SW480 (cell line): ENCODE measurements at regions not wholly inside any gene's neighbourhood (a gene's known extent, or its start where the extent isn't known, plus 50 kb on each side); places are given as distances from the start of the nearest gene placed in this dataset.
"Not testable (repeated sequence)": the region's sequence is repeated elsewhere in the genome, so short reads cannot be mapped to it uniquely, and the experiment has no call there.

Experiments
- DNase-seq: peaks from one replicate; pipeline ENCODE4 v3.0.0-alpha.2; 2016; ENCODE audit warnings: low spot score

DNA sequence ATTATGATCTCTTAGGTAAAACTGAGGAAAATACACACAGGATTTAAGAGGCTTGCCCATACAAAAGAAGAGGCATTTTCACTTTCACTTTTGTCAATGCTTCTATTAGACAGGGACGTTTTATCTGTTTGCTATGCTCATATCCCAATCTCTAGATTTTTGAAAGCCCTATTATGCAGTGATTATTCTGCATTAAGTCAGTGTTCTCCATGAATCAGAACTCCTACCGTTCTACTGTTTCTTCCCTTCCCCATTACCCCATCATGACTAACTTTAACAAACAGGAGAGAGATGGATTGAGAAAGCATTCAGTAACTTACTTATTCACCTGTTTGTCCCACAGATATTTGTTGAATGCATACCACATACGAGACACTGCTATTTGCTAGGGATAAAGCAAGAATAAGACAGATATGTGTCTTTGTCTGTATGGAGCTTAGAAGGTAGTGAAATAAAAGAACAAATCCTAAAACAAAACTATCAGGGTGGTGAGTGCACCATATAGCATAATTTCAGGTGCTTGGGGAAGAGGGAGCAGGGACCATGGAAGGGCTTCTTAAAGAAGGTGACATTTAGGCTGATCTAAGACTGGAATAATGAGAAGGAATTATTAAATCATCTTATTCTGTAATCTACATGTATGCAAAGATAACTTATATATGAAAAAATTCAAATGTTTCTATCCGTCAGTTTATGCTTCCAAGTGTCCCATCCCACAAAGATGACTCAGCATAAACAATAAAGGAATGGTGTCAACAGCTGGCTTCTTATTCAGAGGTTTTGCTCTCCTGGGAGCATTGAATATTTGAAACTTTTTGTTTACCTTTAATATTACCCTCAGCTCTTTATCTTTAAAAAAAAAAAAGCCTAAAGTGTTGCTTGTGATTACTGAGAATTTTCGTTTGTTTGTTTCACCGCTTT, 328.1 kb downstream of the HINT1 start:
- DNase-seq = peak; percentile 37

DNA sequence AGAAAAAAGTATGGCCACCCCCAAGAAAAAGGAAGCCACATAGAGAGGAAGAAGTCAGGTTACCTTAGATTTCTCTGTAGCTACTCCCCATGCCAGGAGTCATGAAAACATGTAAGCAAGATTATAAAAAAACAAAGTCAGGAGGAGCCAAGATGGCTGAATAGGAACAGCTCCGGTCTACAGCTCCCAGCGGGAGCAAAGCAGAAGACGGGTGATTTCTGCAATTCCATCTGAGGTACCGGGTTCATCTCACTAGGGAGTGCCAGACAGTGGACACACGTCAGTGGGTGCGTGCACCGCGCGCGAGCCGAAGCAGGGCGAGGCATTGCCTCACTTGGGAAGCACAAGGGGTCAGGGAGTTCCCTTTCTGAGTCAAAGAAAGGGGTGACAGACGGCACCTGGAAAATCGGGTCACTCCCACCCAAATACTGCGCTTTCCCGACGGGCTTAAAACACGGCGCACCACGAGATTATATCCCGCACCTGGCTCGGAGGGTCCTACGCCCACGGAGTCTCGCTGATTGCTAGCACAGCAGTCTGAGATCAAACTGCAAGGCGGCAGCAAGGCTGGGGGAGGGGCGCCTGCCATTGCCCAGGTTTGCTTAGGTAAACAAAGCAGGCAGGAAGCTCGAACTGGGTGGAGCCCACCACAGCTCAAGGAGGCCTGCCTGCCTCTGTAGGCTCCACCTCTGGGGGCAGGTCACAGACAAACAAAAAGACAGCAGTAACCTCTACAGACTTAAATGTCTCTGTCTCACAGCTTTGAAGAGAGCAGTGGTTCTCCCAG, 347.3 kb downstream of the HINT1 start:
- DNase-seq = peak; percentile 61

DNA sequence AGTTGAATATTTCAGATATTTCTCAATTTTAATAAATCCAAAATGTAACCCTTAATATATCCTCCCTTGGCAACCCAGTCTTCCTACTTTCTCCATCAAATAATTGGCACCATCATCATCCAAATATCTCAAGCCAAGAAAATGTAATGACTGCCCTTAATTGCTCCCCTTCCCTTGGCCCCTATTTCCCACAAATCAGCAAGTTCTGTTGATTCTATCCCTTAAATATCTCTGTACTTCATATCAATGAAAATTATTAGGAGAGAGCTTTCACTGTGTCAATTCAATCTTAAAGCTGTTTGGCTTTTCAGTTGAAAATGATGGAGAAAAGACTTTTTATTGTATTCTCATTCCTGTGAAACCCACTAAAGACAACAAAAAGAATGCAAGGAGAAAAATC, 349.8 kb downstream of the HINT1 start:
- no peak for DNase-seq

DNA sequence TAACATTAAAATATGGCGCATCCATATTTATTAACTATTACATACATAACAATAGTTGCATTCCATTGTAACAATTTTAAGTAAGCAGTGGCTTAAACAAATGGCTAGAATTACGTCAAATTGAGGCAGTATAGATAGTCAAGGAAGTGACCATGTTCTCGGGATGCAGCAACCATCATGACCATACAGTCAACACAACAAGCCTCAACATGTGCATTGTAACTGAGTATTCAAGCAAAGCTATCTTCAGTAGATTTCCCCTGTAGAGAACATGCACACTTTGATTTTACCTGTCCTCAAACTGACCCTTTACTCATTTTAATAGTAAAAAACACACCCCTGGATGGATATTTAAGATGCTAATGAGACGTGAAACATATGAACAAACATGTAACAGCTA, 356.4 kb downstream of the HINT1 start:
- DNase-seq = no peak

DNA sequence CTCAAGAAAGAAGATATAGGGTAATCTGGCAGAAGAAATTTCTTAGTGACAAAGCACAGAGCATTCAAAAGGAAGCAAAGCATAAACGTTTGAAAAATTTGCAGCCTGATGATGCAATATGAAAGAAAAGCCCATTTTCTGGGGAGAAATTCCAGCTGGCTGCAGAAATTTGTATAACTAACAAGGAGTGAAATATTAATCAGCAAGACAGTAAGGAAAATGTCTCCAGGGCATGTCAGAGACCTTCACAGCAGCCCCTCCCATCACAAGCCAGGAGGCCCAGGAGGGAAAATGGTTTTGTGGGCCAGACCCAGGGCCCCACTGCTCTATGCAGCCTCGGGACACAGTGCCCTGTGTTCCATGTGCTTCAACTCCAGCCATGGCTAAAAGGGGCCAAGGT, 359.4 kb downstream of the HINT1 start:
- no peak for DNase-seq

DNA sequence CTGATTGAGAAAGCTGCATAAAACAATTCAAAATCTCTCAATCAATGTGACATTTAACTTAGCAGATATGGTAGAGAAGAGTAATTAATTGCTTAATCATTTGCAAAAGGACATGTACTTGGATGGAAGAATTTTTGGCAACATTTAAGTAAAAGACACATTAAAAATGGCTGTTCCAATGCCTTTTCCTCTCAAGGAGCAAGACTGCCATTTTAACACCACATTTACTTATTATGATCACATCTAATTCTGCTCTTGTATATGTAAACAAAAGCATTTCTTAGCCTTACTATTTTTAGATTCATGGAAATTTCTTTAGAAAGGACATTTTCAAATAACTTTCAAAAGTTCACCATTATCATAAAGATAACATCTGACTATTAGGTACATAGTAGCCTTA, 360.0 kb downstream of the HINT1 start:
- no peak for DNase-seq

DNA sequence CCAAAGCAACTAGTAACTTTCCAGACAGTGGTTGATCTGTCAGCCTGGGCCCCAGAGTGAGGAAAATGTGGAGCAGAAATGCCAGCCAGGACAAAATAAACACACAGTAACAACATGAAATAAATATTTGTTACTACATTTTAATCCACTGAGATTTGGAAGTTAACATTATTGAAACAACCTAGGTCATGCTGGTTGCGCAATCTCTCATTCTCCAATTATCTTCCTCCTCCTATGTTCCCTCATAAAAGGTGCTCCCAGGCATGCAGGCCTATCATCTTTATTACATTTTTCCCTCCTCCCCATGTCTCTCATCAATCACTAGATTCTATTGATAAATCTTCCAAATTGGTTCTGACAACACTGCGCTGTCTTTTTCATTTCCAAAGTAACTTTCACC, 363.1 kb downstream of the HINT1 start:
- no peak for DNase-seq

DNA sequence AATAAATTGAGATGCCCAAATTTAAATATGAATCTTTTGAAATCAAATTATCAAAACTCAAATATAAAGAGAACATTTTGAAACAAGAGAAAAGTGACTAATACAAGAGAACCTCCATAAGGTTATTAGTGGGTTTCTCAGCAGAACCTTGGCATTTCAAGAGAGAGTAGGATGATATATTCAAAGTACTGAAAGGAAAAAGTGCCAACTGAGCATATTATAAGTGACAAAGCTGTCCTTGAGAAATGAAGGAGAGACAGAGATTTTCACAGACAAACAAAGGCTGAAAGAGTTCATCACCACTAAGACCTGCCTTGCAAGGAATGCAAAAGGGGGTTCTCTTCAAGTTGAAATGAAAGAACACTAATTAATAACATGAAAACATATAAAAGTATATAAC, 366.0 kb downstream of the HINT1 start:
- DNase-seq = no peak

DNA sequence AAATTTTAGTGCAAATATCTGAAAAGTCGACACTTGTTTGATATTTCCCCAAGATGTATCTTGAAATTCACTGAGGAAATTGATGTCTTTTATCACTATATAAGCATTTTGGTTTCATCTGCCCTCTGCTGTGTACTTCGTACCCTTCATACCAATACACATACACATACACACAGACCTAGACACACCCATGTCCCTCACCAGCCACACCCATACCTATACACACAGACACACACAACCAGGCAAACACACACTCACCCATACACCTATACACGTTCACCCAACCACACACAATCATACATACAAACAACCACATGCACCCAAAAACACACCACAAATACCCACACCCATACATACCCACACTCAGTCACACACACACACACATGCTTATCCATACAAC, 367.8 kb downstream of the HINT1 start:
- peak; percentile 20 for DNase-seq

DNA sequence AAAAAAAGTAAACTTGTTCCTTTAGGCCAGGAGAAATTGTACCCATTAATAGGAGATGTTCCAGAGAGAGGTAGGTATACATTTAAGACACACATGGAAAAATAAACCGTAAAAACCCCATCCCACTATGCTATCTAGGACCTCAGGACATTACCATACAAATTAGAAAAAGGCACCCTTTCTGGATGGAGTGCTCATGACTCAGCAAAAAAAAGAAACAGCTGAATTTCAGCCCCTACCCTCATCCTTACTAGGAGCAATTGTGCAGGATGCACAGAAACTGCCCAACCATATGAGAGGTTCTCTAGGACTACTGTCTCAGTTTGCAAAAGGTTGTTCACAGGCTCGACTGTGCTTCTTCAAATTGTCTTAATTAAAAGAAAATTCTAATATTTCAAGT, 368.2 kb downstream of the HINT1 start:
- no peak for DNase-seq

DNA sequence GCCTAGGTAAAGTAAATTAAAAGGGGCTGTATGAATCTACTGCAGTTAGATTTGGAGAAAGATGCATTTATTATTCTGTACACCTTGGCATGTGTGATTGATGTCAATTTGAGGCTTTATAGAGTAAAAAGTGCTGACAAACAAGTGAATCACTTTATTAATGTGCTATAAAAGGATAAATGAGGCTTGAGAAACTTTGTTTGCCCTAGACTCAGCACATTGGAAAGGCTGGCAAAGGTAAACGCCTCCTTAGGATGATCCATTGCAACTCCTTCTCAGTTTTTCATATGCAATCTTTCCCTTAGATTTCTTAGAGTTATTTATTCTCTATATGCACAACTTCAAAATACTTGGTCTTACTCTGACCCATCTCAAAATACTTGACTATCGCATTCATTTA, 369.0 kb downstream of the HINT1 start:
- DNase-seq = no peak

DNA sequence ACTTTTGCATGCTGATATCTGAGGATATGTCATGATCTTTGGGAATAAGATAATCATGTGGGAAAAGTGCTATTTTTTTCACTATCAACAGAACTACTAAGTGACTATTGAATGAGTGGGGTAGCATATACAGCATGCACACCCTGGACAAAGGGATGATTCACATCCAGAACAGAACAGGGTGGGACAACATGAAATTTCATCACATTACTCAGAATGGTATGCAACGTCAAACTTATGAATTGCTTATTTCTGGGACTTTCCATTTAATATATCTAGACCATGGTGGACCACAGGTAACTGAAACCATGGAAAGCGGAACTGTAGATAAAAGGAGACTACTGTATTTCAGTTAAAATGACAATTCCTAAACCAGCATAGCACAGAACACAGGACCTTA, 370.0 kb downstream of the HINT1 start:
- DNase-seq = no peak

DNA sequence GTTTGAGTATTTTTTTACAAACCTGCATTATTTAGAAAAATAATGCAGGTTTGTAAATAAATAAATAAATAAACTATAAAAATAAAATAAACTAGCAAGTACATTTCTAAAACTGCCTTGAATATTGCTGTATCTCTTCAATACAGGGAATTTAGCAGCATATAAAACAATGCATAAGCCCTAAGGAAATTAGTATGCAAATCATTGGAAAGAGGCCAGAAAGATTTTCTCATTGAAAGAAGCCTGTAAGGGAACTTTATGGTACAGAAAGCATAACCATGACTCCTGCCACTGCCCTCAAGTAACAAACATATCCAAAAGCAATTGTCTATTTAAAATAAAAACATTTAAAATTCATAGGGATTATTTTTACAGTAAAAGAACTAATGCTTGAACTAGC, 387.3 kb downstream of the HINT1 start:
- no peak for DNase-seq

DNA sequence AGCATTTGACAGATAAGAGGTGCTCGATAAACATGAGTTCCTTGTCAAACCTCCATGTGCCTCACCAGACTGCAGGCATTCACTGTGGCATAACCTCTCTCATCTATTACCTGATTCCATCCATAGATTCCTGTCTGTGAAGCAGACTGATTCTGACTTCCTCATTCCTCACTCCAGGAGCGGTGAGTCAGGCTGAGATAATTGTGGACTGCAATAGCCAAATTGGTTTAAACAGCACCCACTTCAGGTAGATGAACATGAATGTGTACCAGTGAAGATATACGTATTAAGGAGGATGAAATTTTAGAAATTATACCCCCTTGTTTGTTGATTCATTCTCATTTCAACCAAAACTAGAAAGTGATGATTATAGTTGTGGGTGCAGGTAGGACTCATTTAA, 391.2 kb downstream of the HINT1 start:
- peak; percentile 79 for DNase-seq

DNA sequence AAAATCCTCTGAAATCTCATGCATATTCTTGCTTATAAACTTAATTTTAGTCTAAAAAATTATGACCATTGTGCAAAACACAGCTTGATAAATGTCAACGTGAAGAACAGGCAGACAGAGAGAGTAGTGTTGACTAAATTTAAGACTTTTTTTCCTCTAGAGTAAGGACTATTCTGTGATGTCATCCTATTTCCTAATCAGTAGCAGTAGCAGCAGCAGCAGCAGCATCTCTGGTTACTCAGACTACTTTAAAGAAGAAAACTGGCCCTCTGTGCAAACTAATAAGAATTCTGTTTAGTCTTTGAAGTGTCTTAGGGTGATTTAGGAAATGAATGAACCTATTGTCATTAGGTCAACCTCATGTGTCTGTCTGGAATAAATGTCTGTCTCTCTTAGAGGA, 403.0 kb downstream of the HINT1 start:
- no peak for DNase-seq

DNA sequence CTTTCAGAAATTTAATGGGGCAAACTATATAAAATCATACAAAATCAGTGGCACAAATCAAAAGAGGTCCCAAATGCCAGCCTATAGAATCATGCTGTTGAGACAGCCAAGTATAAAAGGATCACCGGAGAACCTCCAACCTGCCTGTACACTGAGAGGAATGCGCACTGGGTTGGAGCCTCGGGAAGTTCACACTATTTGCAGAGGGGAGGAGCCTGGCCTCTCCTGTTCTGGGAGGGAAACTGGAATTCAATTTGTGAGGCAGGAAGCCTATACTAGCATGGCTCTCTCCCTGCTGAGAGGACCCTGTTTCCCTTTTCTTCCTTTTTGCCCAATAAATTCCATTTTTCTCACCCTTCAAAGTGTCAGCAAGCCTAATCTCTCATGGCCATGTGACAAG, 406.0 kb downstream of the HINT1 start:
- DNase-seq = no peak

DNA sequence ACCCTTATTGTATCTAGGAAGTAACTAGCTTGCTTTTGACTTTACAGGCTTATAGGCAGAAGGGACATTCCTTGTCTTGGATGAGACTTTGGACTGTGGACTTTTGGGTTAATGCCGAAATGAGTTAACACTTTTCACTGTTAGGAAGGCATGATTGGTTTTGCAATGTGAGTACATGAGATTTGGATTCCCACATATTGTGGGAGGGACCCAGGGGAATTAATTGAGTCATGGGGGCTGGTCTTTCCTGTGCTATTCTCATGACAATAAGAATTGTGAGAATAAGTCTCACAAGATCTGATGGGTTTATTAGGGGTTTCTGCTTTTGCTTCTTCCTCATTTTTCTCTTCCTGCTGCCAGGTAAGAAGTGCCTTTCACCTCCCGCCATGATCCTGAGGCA, 417.5 kb downstream of the HINT1 start:
- no peak for DNase-seq

DNA sequence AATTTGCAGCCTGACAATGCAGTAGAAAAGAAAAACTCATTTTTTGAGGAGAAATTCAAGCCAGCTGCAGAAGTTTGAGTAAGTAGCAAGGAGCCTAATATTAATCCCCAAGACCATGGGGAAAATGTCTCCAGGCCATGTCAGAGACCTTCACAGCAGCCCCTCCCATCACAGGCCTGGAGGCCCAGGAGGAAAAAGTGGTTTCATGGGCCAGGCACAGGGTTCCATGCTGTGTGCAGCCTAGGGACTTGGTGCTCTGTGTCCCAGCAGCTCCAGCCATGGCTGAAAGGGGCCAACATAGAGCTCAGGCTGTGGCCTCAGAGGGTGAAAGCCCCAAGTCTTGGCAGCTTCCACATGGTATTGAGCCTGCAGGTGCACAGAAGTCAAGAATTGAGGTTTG, 418.4 kb downstream of the HINT1 start:
- DNase-seq = not testable (repeated sequence)

DNA sequence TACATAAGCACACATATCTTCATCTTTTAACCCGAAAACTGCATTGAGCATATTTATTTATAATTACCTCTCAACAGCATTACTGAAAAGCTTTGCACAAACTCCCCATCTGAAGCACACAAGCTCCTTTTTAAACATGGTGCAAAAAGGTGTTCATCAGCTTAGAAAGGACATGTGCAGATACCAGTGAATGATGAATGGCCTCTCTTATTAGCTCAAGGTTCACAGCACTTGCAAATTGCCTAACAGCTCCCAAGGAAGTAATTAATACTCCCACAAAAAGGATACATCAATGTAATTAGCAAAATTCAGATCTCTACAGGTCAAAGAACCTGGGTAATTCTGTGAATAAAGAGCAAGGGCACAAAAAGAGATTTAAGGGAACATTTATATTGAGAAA, 422.0 kb downstream of the HINT1 start:
- DNase-seq = no peak

DNA sequence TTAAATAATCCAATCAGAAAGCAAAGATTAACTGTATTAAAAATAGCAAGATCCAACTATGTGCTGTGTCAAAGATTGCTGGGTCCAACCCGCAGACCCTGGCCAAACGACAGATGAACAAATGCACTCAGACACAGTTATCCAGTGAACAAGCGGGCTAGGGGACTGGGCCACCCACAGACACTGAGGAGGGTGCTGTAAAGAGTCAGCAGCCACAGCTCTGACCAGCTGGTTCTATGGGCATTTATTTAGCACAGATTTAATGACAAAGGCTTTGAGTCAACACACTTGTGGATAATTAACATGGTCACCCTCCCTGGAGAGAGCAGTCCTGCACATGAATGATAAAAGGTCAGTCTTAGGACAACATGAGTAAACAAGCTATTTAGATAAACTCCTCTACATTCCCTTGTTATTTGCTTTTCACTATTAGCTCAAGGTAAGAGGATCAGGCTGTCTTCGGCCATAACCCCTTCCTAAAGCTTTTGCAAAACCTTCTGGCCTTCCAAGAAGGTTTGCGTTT, 424.9 kb downstream of the HINT1 start:
- DNase-seq = no peak

DNA sequence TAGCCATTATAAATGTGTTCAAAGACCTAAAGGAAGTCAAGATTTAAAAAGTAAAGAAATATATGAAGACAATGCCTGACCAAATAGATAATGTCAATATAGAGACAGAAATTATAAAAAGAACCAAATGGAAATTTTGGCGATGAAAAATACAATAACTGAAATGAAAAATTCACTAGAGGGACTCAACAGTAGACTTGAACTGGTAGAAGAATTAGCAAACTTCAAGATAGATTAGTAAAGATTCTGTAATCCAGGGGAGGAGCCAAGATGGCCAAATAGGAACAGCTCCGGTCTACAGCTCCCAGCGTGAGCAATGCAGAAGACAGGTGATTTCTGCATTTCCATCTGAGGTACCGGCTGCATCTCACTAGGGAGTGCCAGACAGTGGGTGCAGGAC, 433.2 kb downstream of the HINT1 start:
- DNase-seq = no peak

DNA sequence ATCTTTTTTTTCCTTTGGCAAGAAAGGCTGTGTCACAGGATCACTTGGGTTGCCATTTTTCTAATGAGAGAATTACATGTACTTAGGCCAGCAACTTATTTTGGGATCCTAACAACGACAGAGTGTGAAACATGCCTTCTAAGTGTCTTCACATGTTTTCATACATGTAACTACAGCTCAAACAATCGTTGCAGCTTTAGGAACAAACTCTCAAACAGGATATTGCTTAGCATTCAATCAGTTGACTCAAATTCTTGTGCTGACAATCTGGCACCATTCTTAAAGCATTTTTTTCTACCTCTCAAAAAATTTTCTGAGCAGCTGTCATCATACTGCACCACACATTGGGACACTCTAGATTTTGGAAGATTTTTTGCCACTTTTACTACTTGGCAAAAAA, 435.5 kb downstream of the HINT1 start:
- DNase-seq = no peak

DNA sequence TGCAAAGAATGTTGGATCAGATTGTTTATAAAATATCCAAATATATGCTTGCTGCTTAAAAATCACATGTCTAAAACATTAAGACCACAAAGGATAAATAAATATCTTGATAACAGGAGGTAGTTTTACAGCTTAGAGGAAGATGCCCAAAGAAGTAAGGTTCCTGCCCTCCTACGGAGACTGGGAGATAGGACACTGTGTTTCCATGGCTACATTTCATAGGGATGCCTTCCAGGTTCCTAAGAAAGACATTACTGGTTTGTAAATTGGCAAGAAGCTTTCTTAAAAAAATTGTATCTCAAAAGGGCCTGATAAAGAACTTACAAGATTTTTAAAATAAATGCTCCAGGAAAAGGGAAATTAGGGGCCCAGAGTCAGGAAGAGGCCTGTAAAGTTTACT, 437.2 kb downstream of the HINT1 start:
- DNase-seq = no peak
